NCI-H446 (cell line): ENCODE measurements at regions not wholly inside any gene's neighbourhood (a gene's known extent, or its start where the extent isn't known, plus 50 kb on each side); places are given as distances from the start of the nearest gene placed in this dataset.
"Not testable (repeated sequence)": the region's sequence is repeated elsewhere in the genome, so short reads cannot be mapped to it uniquely, and the experiment has no call there.

ENCODE experiments used
- DNase-seq, 2 experiments: peaks; one replicate each; lab custom pipeline; 2025; lab: John Stamatoyannopoulos, UW

GRCh38 chr2:175353275-175353674, 171.8 kb upstream of the ATP5MC3 start:
- no peak for DNase-seq

GRCh38 chr2:175351512-175351911, 170.0 kb upstream of the ATP5MC3 start:
- DNase-seq = no peak

GRCh38 chr2:175350105-175350504, 168.6 kb upstream of the ATP5MC3 start:
- no peak for DNase-seq

- DNase-seq = no peak
Observed at GRCh38 chr2:175342085-175342484, 160.6 kb upstream of the ATP5MC3 start.

GRCh38 chr2:175330195-175330594, 148.7 kb upstream of the ATP5MC3 start:
- DNase-seq = no peak

- no peak for DNase-seq
Observed at GRCh38 chr2:175326801-175327200, 145.3 kb upstream of the ATP5MC3 start.

GRCh38 chr2:175326164-175326563, 144.7 kb upstream of the ATP5MC3 start:
- not testable (repeated sequence) for DNase-seq

- no peak for DNase-seq
Observed at GRCh38 chr2:175323162-175323561, 141.7 kb upstream of the ATP5MC3 start.

- no peak for DNase-seq
Observed at GRCh38 chr2:175318542-175318941, 137.0 kb upstream of the ATP5MC3 start.

GRCh38 chr2:175317751-175318150, 136.2 kb upstream of the ATP5MC3 start:
- DNase-seq = no peak

GRCh38 chr2:175312137-175312536, 130.6 kb upstream of the ATP5MC3 start:
- DNase-seq = no peak

GRCh38 chr2:175310813-175311504, 129.4 kb upstream of the ATP5MC3 start:
- no peak for DNase-seq

- DNase-seq = no peak
Observed at GRCh38 chr2:175309799-175310198, 128.3 kb upstream of the ATP5MC3 start.

GRCh38 chr2:175308005-175308404, 126.5 kb upstream of the ATP5MC3 start:
- no peak for DNase-seq

GRCh38 chr2:175304541-175304940, 123.0 kb upstream of the ATP5MC3 start:
- no peak for DNase-seq

- no peak for DNase-seq
Observed at GRCh38 chr2:175293776-175294175, 112.3 kb upstream of the ATP5MC3 start.

GRCh38 chr2:175293195-175293594, 111.7 kb upstream of the ATP5MC3 start:
- DNase-seq = no peak

GRCh38 chr2:175282886-175283285, 101.4 kb upstream of the ATP5MC3 start:
- DNase-seq = no peak

GRCh38 chr2:175282300-175282699, 100.8 kb upstream of the ATP5MC3 start:
- DNase-seq = peak in 1 of 2 experiments; percentile 24

- no peak for DNase-seq
Observed at GRCh38 chr2:175277772-175278171, 96.3 kb upstream of the ATP5MC3 start.

GRCh38 chr2:175275539-175275938, 94.0 kb upstream of the ATP5MC3 start:
- no peak for DNase-seq

- DNase-seq = no peak
Observed at GRCh38 chr2:175259164-175259563, 77.7 kb upstream of the ATP5MC3 start.

GRCh38 chr2:175256806-175257585, 75.5 kb upstream of the ATP5MC3 start:
- DNase-seq = no peak
